Mucosa of descending colon (tissue), 3 donors: ENCODE measurements at regions not wholly inside any gene's neighbourhood (a gene's known extent, or its start where the extent isn't known, plus 50 kb on each side); places are given as distances from the start of the nearest gene placed in this dataset.

Source experiments
- ATAC-seq: fragments of 200-7000 bp; cut with Tn5 transposase; one replicate; pipeline ENCODE4 v1.9.1; 2020; ENCODE audit warnings: mild to moderate bottlenecking, moderate library complexity
- DNase-seq, 3 donors: peaks; one replicate each; pipeline ENCODE4 v3.0.0-alpha.2; 2020
- H3K36me3 ChIP-seq: fragments of 200-600 bp; one replicate; pipeline ENCODE4 v1.8.0; 2021; ENCODE audit warnings: low read depth, mild to moderate bottlenecking
- H3K4me1 ChIP-seq: fragments of 200-600 bp; one replicate; pipeline ENCODE4 v1.8.0; 2021; ENCODE audit warnings: low read depth, mild to moderate bottlenecking
- H3K4me3 ChIP-seq: fragments of 200-600 bp; one replicate; pipeline ENCODE4 v1.8.0; 2021; ENCODE audit warnings: mild to moderate bottlenecking
- H3K9me3 ChIP-seq: fragments of 200-600 bp; one replicate; pipeline ENCODE4 v1.8.0; 2021; ENCODE audit warnings: mild to moderate bottlenecking
- intact Hi-C, 2 donors: fragments of 100-400 bp; cut with DNase I in 1 of 2; cut with micrococcal nuclease in 1 of 2; formaldehyde crosslinking; loops; one replicate each; pipeline versions ENCODE4 v1.11.0 to v1.11.1; 2022; cut with DNase I, micrococcal nuclease
- TF ChIP-seq, protein P1 (sequence below): fragments of 200-600 bp; IDR thresholded peaks from one replicate; pipeline ENCODE4 v1.8.0; 2022; ENCODE audit warnings: antibody characterized with exemption, mild to moderate bottlenecking
- donor health status: DM: no; HTN: no; CAD: no; lungs with moderate emphysema.
- donor health status: DM: no; HTN: no; CAD: no.
- donor health status: DM: no; HTN: yes; CAD: no.

GRCh38 chr10:78533776-78534175 lies 500.1 kb downstream of the RPS24 start:
- no peaks in the 10 kb centered on the region for H3K9me3 ChIP-seq
- H3K4me1 ChIP-seq, result peaks cover 18% of the 10 kb centered on the region
- DNase-seq, result no peak
- no peaks in the 10 kb centered on the region for H3K36me3 ChIP-seq
- TF ChIP-seq, protein P1, sequence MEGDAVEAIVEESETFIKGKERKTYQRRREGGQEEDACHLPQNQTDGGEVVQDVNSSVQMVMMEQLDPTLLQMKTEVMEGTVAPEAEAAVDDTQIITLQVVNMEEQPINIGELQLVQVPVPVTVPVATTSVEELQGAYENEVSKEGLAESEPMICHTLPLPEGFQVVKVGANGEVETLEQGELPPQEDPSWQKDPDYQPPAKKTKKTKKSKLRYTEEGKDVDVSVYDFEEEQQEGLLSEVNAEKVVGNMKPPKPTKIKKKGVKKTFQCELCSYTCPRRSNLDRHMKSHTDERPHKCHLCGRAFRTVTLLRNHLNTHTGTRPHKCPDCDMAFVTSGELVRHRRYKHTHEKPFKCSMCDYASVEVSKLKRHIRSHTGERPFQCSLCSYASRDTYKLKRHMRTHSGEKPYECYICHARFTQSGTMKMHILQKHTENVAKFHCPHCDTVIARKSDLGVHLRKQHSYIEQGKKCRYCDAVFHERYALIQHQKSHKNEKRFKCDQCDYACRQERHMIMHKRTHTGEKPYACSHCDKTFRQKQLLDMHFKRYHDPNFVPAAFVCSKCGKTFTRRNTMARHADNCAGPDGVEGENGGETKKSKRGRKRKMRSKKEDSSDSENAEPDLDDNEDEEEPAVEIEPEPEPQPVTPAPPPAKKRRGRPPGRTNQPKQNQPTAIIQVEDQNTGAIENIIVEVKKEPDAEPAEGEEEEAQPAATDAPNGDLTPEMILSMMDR, result no peak
- no peak for ATAC-seq
- H3K4me3 ChIP-seq, result no peak overlapping the region
- intact Hi-C loops, result no loop called here

GRCh38 chr10:78535716-78536218 lies 502.1 kb downstream of the RPS24 start:
- H3K9me3 ChIP-seq, result no peaks in the 10 kb centered on the region
- peaks cover 14% of the 10 kb centered on the region for H3K4me1 ChIP-seq
- intact Hi-C loops, result no loop called here
- peak in 1 of 3 donors; percentile 45 for DNase-seq
- H3K36me3 ChIP-seq, result no peaks in the 10 kb centered on the region
- no peak overlapping the region for H3K4me3 ChIP-seq
- TF ChIP-seq, protein P1, result no peak
- peak; percentile 94 for ATAC-seq

- Histone ChIP-seq H3K4me3 (no peak overlapping the region), H3K36me3 (no peaks in the 10 kb centered on the region), H3K4me1 (peaks cover 20% of the 10 kb centered on the region), H3K9me3 (no peaks in the 10 kb centered on the region)
- TF ChIP-seq, protein P1, result no peak
- DNase-seq (no peak), ATAC-seq (no peak)
- intact Hi-C loops, result no loop called here
These were observed 503.4 kb downstream of the RPS24 start for GRCh38 chr10:78537018-78537417.

DNA sequence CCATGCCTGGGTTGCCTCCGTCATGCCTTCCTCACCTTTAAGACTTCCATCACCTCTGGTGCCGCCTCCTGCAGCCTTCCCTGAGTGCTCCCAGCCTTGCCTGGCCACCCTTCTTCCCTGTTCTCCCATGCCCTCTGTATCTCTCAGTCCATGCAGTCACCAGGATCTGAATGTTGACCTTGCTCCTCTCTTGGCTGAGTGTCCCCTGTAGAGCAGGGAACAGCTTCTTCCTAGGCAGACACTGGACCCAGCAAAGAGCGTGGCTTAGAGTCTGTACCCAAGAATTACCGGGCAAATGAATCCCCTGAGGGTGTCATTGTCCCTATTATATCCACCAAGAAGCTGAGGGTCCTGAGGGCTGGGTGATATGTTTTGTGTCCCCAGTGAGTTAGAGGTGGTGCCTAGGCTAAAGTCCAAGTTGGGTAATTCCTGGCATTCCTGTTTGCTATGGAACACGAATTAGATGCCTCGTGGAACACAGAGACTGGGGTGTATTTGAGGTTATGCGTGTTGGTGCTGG lies 505.6 kb downstream of the RPS24 start:
- Histone ChIP-seq H3K9me3 (no peaks in the 10 kb centered on the region), H3K4me1 (peaks cover 26% of the 10 kb centered on the region), H3K4me3 (no peak overlapping the region), H3K36me3 (no peaks in the 10 kb centered on the region)
- no peak for ATAC-seq
- TF ChIP-seq, protein P1, result no peak
- intact Hi-C loops, result no loop called here
- DNase-seq, result no peak

DNA sequence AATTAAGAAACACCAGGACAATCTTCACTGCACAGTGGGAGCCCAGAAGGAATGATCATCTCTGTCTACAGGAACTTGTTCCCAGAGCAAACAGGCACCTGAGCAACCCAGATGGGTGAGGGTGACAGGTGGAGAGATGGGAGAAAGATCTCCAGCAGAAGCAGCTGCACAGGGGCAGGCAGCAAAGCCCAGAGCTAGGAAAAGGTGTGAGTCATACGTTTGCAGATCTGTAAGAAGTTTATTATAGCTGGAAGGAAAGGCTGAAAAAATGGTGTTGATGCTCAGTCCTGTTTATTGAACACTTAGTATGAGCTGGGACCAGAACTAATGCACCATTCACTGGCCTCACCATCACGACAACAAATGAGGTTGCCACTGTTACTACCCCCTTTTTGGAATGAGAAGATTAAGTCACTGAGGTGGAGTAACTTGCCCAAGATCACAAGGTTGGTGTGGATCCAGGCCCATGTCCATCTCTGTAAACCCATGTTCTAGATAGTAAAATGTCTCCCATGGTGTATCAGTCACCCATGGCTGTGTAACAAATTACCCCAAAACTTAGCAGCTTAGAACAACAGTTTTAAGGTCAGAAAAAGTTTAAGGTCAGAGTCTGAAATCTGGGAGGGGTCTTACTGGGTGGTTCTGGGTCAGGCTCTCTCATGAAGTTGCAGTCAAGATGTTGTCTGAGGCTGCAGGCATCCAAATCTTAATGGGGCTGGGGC lies 506.9 kb downstream of the RPS24 start:
- Histone ChIP-seq H3K36me3 (no peaks in the 10 kb centered on the region), H3K4me3 (no peak overlapping the region), H3K9me3 (no peaks in the 10 kb centered on the region), H3K4me1 (peaks cover 22% of the 10 kb centered on the region)
- intact Hi-C loops, result no loop called here
- TF ChIP-seq, protein P1, result no peak
- ATAC-seq, result peak; percentile 37
- no peak for DNase-seq
